ENCODE measurements at regions not wholly inside any gene's neighbourhood (a gene's known extent, or its start where the extent isn't known, plus 50 kb on each side); places are given as distances from the start of the nearest gene placed in this dataset.

DNA sequence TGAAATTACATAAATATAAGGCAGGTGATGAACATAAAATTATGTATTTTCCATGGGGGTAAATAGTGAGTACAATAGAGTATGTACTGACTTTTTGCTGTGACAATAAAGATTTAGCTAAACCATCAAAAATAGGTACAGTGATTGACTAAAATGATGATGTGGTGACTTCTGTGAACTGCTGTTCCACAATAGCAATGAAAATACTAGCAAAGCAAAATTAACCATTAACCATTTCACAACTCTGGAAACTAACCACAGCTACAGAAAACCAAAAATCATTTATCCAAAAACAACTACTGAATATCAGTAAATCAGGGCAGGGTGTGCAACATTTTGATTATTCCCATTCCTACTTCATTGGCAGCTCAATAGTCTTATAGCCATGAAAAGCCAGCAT lies 161.4 kb upstream of the GYPC start:
- TF ChIP-seq, protein P1, sequence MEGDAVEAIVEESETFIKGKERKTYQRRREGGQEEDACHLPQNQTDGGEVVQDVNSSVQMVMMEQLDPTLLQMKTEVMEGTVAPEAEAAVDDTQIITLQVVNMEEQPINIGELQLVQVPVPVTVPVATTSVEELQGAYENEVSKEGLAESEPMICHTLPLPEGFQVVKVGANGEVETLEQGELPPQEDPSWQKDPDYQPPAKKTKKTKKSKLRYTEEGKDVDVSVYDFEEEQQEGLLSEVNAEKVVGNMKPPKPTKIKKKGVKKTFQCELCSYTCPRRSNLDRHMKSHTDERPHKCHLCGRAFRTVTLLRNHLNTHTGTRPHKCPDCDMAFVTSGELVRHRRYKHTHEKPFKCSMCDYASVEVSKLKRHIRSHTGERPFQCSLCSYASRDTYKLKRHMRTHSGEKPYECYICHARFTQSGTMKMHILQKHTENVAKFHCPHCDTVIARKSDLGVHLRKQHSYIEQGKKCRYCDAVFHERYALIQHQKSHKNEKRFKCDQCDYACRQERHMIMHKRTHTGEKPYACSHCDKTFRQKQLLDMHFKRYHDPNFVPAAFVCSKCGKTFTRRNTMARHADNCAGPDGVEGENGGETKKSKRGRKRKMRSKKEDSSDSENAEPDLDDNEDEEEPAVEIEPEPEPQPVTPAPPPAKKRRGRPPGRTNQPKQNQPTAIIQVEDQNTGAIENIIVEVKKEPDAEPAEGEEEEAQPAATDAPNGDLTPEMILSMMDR (conservative IDR thresholded peaks at IDR 0.05; ENCODE audit: low read length): no peak
- no peak overlapping the region for H3K4me3 ChIP-seq (ENCODE audit: low read length)
- DNase-seq (ENCODE audit: low read depth): no peak

- DNase-seq (ENCODE audit: low read depth): no peak
- H3K4me3 ChIP-seq (ENCODE audit: low read length): no peak overlapping the region
- TF ChIP-seq, protein P1 (conservative IDR thresholded peaks at IDR 0.05; ENCODE audit: low read length): no peak
Measured at GRCh38 chr2:126495189-126495588, 160.8 kb upstream of the GYPC start.

GRCh38 chr2:126496493-126496892 lies 159.5 kb upstream of the GYPC start:
- no peak overlapping the region for H3K4me3 ChIP-seq (ENCODE audit: low read length)
- DNase-seq (ENCODE audit: low read depth): no peak
- TF ChIP-seq, protein P1 (conservative IDR thresholded peaks at IDR 0.05; ENCODE audit: low read length): no peak

DNA sequence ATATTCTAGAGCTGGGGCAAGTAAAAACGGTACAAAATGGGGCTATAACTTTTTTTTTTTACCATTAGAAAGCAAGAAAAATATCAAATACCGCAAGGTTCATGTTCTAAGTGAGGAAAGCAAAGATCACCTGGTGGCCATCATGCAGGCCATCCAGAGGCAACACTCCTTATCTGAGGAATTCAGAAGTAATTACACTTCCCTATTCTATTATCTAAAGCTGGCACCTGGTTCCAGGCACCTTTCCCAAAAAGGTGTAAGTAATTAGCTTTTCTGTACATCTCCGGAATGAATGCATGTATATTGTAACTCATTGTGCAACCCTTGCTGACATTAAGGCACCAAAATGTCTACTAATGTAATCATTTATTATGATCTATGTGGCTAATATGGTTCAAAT lies 152.5 kb upstream of the GYPC start:
- TF ChIP-seq, protein P1 (conservative IDR thresholded peaks at IDR 0.05; ENCODE audit: low read length): no peak

DNA sequence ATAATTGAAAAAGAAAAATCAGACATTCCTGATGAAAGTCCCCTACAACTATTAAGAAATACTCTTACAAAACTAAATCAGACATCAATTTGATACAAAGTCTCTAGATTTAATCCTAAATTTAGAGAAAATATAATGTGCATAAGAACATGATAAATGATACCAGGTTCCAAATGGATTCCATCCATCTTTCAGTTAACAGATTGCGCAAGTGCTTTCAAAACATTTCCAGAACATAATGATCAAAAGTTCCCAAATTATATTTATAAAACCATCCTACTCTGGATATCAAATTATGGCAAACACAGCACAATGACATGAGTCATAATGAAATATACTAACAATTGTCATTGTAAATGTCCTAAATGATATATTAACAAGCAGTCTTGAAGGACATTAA lies 151.0 kb upstream of the GYPC start:
- DNase-seq (ENCODE audit: low read depth): no peak
- H3K4me3 ChIP-seq (ENCODE audit: low read length): no peak overlapping the region
- TF ChIP-seq, protein P1 (conservative IDR thresholded peaks at IDR 0.05; ENCODE audit: low read length): no peak

More for the DNA sequence above, 152.5 kb upstream of the GYPC start:
- DNase-seq (ENCODE audit: low read depth): no peak
- no peak overlapping the region for H3K4me3 ChIP-seq (ENCODE audit: low read length)

DNA sequence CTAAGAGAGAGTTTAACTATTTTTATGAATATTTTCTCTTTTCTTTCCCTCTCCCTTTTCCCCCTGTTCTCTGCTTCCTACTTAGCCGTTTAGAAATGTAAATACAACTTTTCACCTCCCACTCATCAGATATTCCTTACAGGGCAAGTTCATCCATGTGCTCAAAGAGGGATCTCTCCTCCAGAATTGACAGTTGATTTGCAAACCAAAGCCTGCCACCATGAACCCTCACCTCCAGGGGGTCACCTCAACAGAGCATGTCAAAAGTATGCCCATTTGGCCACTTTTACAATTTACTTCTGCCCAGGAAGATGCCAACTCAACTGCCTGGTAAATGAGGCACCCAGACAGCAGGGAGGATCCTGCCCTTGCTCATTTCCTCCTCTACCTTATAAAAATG lies 149.2 kb upstream of the GYPC start:
- TF ChIP-seq, protein P1 (conservative IDR thresholded peaks at IDR 0.05; ENCODE audit: low read length): no peak
- H3K4me3 ChIP-seq (ENCODE audit: low read length): no peak overlapping the region
- no peak for DNase-seq (ENCODE audit: low read depth)

DNA sequence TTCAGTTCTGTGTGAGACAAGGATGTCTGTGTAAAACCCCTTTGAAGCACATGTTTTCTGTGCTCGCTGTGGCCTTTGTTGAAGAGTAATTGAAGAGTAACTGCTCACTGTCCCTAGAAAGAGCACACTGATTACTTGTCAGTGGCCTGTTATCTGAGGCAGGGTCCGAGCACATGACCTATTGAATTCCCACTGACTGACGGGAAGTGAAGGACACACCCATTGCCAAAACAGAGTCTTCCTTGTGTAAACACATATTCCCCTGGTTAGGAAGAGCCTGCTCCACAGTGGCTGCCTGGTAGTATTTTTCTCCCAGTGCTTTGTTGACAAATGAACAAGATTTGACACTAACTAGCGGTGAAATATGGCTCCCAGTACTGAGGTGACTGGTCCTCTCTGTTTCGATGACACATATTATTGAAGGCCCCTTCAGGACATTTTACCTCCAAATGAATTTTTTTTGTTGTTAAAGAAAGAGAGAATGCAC lies 148.5 kb upstream of the GYPC start:
- DNase-seq (ENCODE audit: low read depth): no peak
- TF ChIP-seq, protein P1 (conservative IDR thresholded peaks at IDR 0.05; ENCODE audit: low read length): no peak
- no peak overlapping the region for H3K4me3 ChIP-seq (ENCODE audit: low read length)
